SK-N-SH (cell line): ENCODE measurements at regions not wholly inside any gene's neighbourhood (a gene's known extent, or its start where the extent isn't known, plus 50 kb on each side); places are given as distances from the start of the nearest gene placed in this dataset.

ENCODE experiments used
- CTCF ChIA-PET: fragments of 300-600, 350-600 bp; formaldehyde crosslinking; extraction: SDS; loops from one replicate; lab custom pipeline; 2021; lab: Yijun Ruan, JAX
- POLR2A ChIA-PET: fragments of 350-600 bp; sonication (Branson Sonifier 250); formaldehyde crosslinking; extraction: SDS; loops from one replicate; lab custom pipeline; 2020; ENCODE audit warnings: antibody characterized with exemption, inconsistent platforms; lab: Yijun Ruan, JAX
- DNase-seq: peaks from one replicate; pipeline ENCODE4 v3.0.0; 2012
- H2AFZ ChIP-seq: fragments of 200-600 bp; sonication (generic); 2 replicates; pipeline ENCODE4 v1.8.1; 2016; ENCODE audit warnings: antibody characterized with exemption, mild to moderate bottlenecking, low read depth
- H3F3A ChIP-seq: fragments of 200-600 bp; sonication (generic); replicated peaks from 2 replicates; pipeline ENCODE3; 2016; ENCODE audit warnings: antibody characterized with exemption, mild to moderate bottlenecking; ENCODE audit not compliant: insufficient read depth
- H3K27ac ChIP-seq, 2 experiments: fragments of 200-500 bp in 1 of 2; fragments of 200-600 bp in 1 of 2; sonication (Bioruptor generic) in 1 of 2; sonication (generic), shearing (Covaris generic) in 1 of 2; 2 replicates each; pipeline versions ENCODE4 v1.5.1 to v1.6.1; 2014 to 2016; ENCODE audit warnings: low read depth in 2 of 2, inconsistent platforms in 1 of 2, low read length in 1 of 2, mild to moderate bottlenecking in 1 of 2, mixed read lengths in 1 of 2
- H3K27me3 ChIP-seq: fragments of 200-600 bp; sonication (generic), shearing (Covaris generic); 2 replicates; pipeline ENCODE4 v1.6.1; 2016; ENCODE audit warnings: mixed run types; ENCODE audit not compliant: insufficient read depth
- H3K36me3 ChIP-seq, 2 experiments: fragments of 200-500 bp in 1 of 2; fragments of 200-600 bp in 1 of 2; sonication (Bioruptor generic) in 1 of 2; sonication (generic) in 1 of 2; replicated peaks in 1 of 2; 2 replicates each; pipeline versions ENCODE3 to v1.5.1; 2014 to 2016; ENCODE audit warnings: low read length in 1 of 2, mild to moderate bottlenecking in 1 of 2; ENCODE audit not compliant: insufficient read depth in 2 of 2, control insufficient read depth in 1 of 2
- H3K4me1 ChIP-seq, 2 experiments: fragments of 200-500 bp in 1 of 2; fragments of 200-600 bp in 1 of 2; sonication (Bioruptor generic) in 1 of 2; sonication (generic), shearing (Covaris generic) in 1 of 2; 2 replicates each; pipeline versions ENCODE4 v1.5.1 to v1.6.1; 2014 to 2016; ENCODE audit warnings: low read depth in 1 of 2, low read length in 1 of 2, mixed run types in 1 of 2; ENCODE audit not compliant: insufficient read depth in 2 of 2, control insufficient read depth in 1 of 2
- H3K4me2 ChIP-seq: fragments of 200-600 bp; sonication (generic), shearing (Covaris generic); 2 replicates; pipeline ENCODE4 v1.6.1; 2017; ENCODE audit warnings: mixed run types
- H3K4me3 ChIP-seq, 2 experiments: fragments of 200-500 bp in 1 of 2; fragments of 200-600 bp in 1 of 2; sonication (Bioruptor generic) in 1 of 2; sonication (generic), shearing (Covaris generic) in 1 of 2; 2 replicates each; pipeline versions ENCODE4 v1.5.1 to v1.8.1; 2014 to 2016; ENCODE audit warnings: low read depth in 2 of 2, inconsistent platforms in 1 of 2, low read length in 1 of 2, mild to moderate bottlenecking in 1 of 2, mixed read lengths in 1 of 2, moderate library complexity in 1 of 2
- H3K79me2 ChIP-seq: fragments of 200-600 bp; sonication (generic); 2 replicates; pipeline ENCODE4 v1.8.1; 2017; ENCODE audit warnings: mild to moderate bottlenecking; ENCODE audit not compliant: insufficient read depth
- H3K9ac ChIP-seq: fragments of 200-600 bp; sonication (generic); 2 replicates; pipeline ENCODE4 v1.6.1; 2017; ENCODE audit warnings: mixed run types
- H3K9me2 ChIP-seq: fragments of 200-600 bp; sonication (generic); 2 replicates; pipeline ENCODE4 v1.6.1; 2017; ENCODE audit warnings: mixed run types
- H3K9me3 ChIP-seq: fragments of 200-600 bp; sonication (generic); 2 replicates; pipeline ENCODE4 v1.6.1; 2017; ENCODE audit warnings: mixed run types, mild to moderate bottlenecking, moderate library complexity
- H4K20me1 ChIP-seq: fragments of 200-600 bp; sonication (generic); 2 replicates; pipeline ENCODE4 v1.6.1; 2017; ENCODE audit warnings: mild to moderate bottlenecking, mixed run types; ENCODE audit not compliant: insufficient read depth
- CTCF ChIP-seq: fragments of 200-600 bp; sonication (generic); IDR thresholded peaks from 2 replicates; pipeline ENCODE4 v1.6.1; 2017; ENCODE audit warnings: antibody characterized with exemption, mild to moderate bottlenecking, moderate library complexity
- ELF1 ChIP-seq: IDR thresholded peaks from 2 replicates; pipeline ENCODE4 v1.4.0; 2012
- EP300 ChIP-seq, 2 experiments: IDR thresholded peaks; 2 replicates each; pipeline versions ENCODE4 v1.4.0 to v1.6.1; 2012; ENCODE audit warnings: borderline replicate concordance in 1 of 2, low read depth in 1 of 2, low read length in 1 of 2
- EZH2phosphoT487 ChIP-seq: fragments of 200-600 bp; sonication (generic); IDR thresholded peaks from 2 replicates; pipeline ENCODE4 v1.6.1; 2017; ENCODE audit warnings: low read depth, mixed run types, mild to moderate bottlenecking, antibody characterized with exemption, moderate library complexity, borderline replicate concordance
- FOSL2 ChIP-seq: IDR thresholded peaks from 2 replicates; pipeline ENCODE4 v1.4.0; 2012; ENCODE audit warnings: low read depth, mild to moderate bottlenecking, moderate library complexity, borderline replicate concordance
- GATA2 ChIP-seq: sonication (generic); formaldehyde crosslinking; IDR thresholded peaks from 2 replicates; pipeline ENCODE4 v1.5.0; 2020; ENCODE audit warnings: mild to moderate bottlenecking, missing genetic modification reagents
- MAX ChIP-seq: IDR thresholded peaks from 2 replicates; pipeline ENCODE4 v1.4.0; 2012; ENCODE audit warnings: low read depth
- MEF2A ChIP-seq: IDR thresholded peaks from 2 replicates; pipeline ENCODE4 v1.4.0; 2012; ENCODE audit warnings: low read depth, borderline replicate concordance
- NFIC ChIP-seq: IDR thresholded peaks from 2 replicates; pipeline ENCODE4 v1.4.0; 2012; ENCODE audit warnings: borderline replicate concordance
- NRF1 ChIP-seq: IDR thresholded peaks from 2 replicates; pipeline ENCODE4 v1.6.1; 2012; ENCODE audit warnings: low read depth, mild to moderate bottlenecking, low read length
- POLR2AphosphoS5 ChIP-seq: IDR thresholded peaks from 2 replicates; pipeline ENCODE4 v1.6.1; 2012; ENCODE audit warnings: low read depth, low read length
- RAD21 ChIP-seq: IDR thresholded peaks from 2 replicates; pipeline ENCODE4 v1.6.1; 2012; ENCODE audit warnings: mild to moderate bottlenecking, low read length
- RCOR1 ChIP-seq: fragments of 150-350 bp; IDR thresholded peaks from 2 replicates; pipeline ENCODE4 v1.6.1; 2017; ENCODE audit warnings: antibody characterized with exemption, low read length
- REST ChIP-seq: IDR thresholded peaks from 2 replicates; pipeline ENCODE4 v1.6.1; 2012; ENCODE audit warnings: mild to moderate bottlenecking, low read depth, low read length, moderate library complexity
- RFX5 ChIP-seq: IDR thresholded peaks from 2 replicates; pipeline ENCODE4 v1.6.1; 2012; ENCODE audit warnings: mild to moderate bottlenecking, improper control_type of control experiment, low read length
- TAF1 ChIP-seq: IDR thresholded peaks from 2 replicates; pipeline ENCODE4 v1.6.1; 2012; ENCODE audit warnings: low read depth, mild to moderate bottlenecking, low read length, moderate library complexity, borderline replicate concordance
- TCF12 ChIP-seq: IDR thresholded peaks from 2 replicates; pipeline ENCODE4 v1.4.0; 2012
- ZBTB33 ChIP-seq: IDR thresholded peaks from 2 replicates; pipeline ENCODE4 v1.4.0; 2012; ENCODE audit warnings: low read depth, borderline replicate concordance
- WGBS: methylation state at CpG from one replicate; pipeline ENCODE4 v1.1.6; 2017; ENCODE audit warnings: low lambda C conversion rate; 5-methylcytosine and 5-hydroxymethylcytosine counted together

- CTCF ChIA-PET, result no interaction called here
- WGBS, result 31% methylated on average over 4 of the region's 4 CpGs
- DNase-seq, result no peak
- H4K20me1 ChIP-seq, result no peaks in the 10 kb centered on the region
- H3K4me3 ChIP-seq, result no peak overlapping the region
- POLR2A ChIA-PET, result no interaction called here
- H3K36me3 ChIP-seq, result no peaks in the 10 kb centered on the region
- H3K9ac ChIP-seq, result no peak overlapping the region
- H3K4me2 ChIP-seq, result no peak overlapping the region
- no peak for TF ChIP-seq TAF1
- no peak for TF ChIP-seq RAD21
- TF ChIP-seq MAX, result no peak
- TF ChIP-seq ELF1, result no peak
- TF ChIP-seq MEF2A, result no peak
- no peak for TF ChIP-seq REST
- TF ChIP-seq TCF12, result no peak
- no peak for TF ChIP-seq RCOR1
- TF ChIP-seq, all 33 proteins: peak for 0
- no peaks in the 10 kb centered on the region for H3K4me1 ChIP-seq
- no peak overlapping the region for H3K27ac ChIP-seq
- H3K9me2 ChIP-seq, result no peaks in the 10 kb centered on the region
- H3K79me2 ChIP-seq, result no peaks in the 10 kb centered on the region
- H2AFZ ChIP-seq, result no peak overlapping the region
- no peaks in the 10 kb centered on the region for H3K27me3 ChIP-seq
- no peaks in the 10 kb centered on the region for H3K9me3 ChIP-seq
- H3F3A ChIP-seq, result no peaks in the 10 kb centered on the region
Observed at GRCh38 chr18:27483276-27483675, 298.2 kb upstream of the CHST9 start.

GRCh38 chr18:27478459-27478858 is 293.4 kb upstream of the CHST9 start:
- whole genome bisulfite sequencing, result 0% methylated on average over 1 of the region's 1 CpG
- H4K20me1 ChIP-seq, result no peaks in the 10 kb centered on the region
- no peaks in the 10 kb centered on the region for H3K9me3 ChIP-seq
- H3K4me2 ChIP-seq, result no peak overlapping the region
- H2AFZ ChIP-seq, result no peak overlapping the region
- no peaks in the 10 kb centered on the region for H3K79me2 ChIP-seq
- no peak overlapping the region for H3K27ac ChIP-seq
- no peak overlapping the region for H3K4me3 ChIP-seq
- H3K9ac ChIP-seq, result no peak overlapping the region
- no peak for DNase-seq
- no peaks in the 10 kb centered on the region for H3K27me3 ChIP-seq
- no peaks in the 10 kb centered on the region for H3F3A ChIP-seq
- H3K36me3 ChIP-seq, result no peaks in the 10 kb centered on the region
- ChIA-PET POLR2A (no interaction called here), CTCF (interaction anchor here (0.8 to 1.0 kb wide), 2 partner anchors 10 to 103 kb away, joined by 3 read pairs; no protein-coding TSS in a partner anchor)
- TF ChIP-seq EP300 (IDR thresholded peaks at IDR 0.05; ENCODE audit: borderline replicate concordance in 1 of 2, low read depth in 1 of 2, low read length in 1 of 2) (no peak), CTCF (no peak), FOSL2 (no peak), POLR2AphosphoS5 (no peak), MEF2A (no peak), GATA2 (CRISPR knock-in tag) (no peak), EZH2phosphoT487 (no peak), ZBTB33 (no peak), NRF1 (no peak), RFX5 (no peak), NFIC (no peak), TAF1 (no peak)
- H3K9me2 ChIP-seq, result no peaks in the 10 kb centered on the region
- H3K4me1 ChIP-seq, result no peaks in the 10 kb centered on the region
